ENCODE measurements at regions not wholly inside any gene's neighbourhood (a gene's known extent, or its start where the extent isn't known, plus 50 kb on each side); places are given as distances from the start of the nearest gene placed in this dataset.

- no peaks in the 10 kb centered on the region for H3K9me3 ChIP-seq
- no peak for DNase-seq (ENCODE audit: low spot score)
- H3K27me3 ChIP-seq (replicated peaks; ENCODE audit: insufficient read depth) = no peaks in the 10 kb centered on the region
- no peak overlapping the region for H3K27ac ChIP-seq
- TF ChIP-seq, protein P1, sequence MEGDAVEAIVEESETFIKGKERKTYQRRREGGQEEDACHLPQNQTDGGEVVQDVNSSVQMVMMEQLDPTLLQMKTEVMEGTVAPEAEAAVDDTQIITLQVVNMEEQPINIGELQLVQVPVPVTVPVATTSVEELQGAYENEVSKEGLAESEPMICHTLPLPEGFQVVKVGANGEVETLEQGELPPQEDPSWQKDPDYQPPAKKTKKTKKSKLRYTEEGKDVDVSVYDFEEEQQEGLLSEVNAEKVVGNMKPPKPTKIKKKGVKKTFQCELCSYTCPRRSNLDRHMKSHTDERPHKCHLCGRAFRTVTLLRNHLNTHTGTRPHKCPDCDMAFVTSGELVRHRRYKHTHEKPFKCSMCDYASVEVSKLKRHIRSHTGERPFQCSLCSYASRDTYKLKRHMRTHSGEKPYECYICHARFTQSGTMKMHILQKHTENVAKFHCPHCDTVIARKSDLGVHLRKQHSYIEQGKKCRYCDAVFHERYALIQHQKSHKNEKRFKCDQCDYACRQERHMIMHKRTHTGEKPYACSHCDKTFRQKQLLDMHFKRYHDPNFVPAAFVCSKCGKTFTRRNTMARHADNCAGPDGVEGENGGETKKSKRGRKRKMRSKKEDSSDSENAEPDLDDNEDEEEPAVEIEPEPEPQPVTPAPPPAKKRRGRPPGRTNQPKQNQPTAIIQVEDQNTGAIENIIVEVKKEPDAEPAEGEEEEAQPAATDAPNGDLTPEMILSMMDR (IDR thresholded peaks at IDR 0.05) = no peak
- no peaks in the 10 kb centered on the region for H3K4me1 ChIP-seq (ENCODE audit: control insufficient read depth in 1 of 2, low read depth in 2 of 2)
- H3K36me3 ChIP-seq = no peaks in the 10 kb centered on the region
- ATAC-seq (ENCODE audit: insufficient number of reproducible peaks, low FRiP score, low read depth) = no peak
- H3K4me3 ChIP-seq = no peak overlapping the region
Measured at GRCh38 chr6:67593247-67593646, 1041.8 kb upstream of the ADGRB3 start.

GRCh38 chr6:67591910-67592309, 1043.2 kb upstream of the ADGRB3 start:
- Histone ChIP-seq H3K4me3 (no peak overlapping the region), H3K27me3 (replicated peaks; ENCODE audit: insufficient read depth) (no peaks in the 10 kb centered on the region), H3K9me3 (no peaks in the 10 kb centered on the region), H3K27ac (no peak overlapping the region), H3K4me1 (ENCODE audit: control insufficient read depth in 1 of 2, low read depth in 2 of 2) (no peaks in the 10 kb centered on the region), H3K36me3 (no peaks in the 10 kb centered on the region)
- no peak for DNase-seq (ENCODE audit: low spot score)
- TF ChIP-seq, protein P1 (IDR thresholded peaks at IDR 0.05) = no peak
- no peak for ATAC-seq (ENCODE audit: insufficient number of reproducible peaks, low FRiP score, low read depth)

- H3K27me3 ChIP-seq (replicated peaks; ENCODE audit: insufficient read depth) = no peaks in the 10 kb centered on the region
- ATAC-seq (ENCODE audit: insufficient number of reproducible peaks, low FRiP score, low read depth) = no peak
- no peak for DNase-seq (ENCODE audit: low spot score)
Measured at GRCh38 chr6:67567842-67568241, 1067.2 kb upstream of the ADGRB3 start.

GRCh38 chr6:67563671-67564070, 1071.4 kb upstream of the ADGRB3 start:
- TF ChIP-seq, protein P1 (IDR thresholded peaks at IDR 0.05) = no peak
- Histone ChIP-seq H3K4me1 (ENCODE audit: control insufficient read depth in 1 of 2, low read depth in 2 of 2) (no peaks in the 10 kb centered on the region), H3K4me3 (no peak overlapping the region), H3K27me3 (replicated peaks; ENCODE audit: insufficient read depth) (no peaks in the 10 kb centered on the region), H3K36me3 (no peaks in the 10 kb centered on the region), H3K9me3 (no peaks in the 10 kb centered on the region), H3K27ac (no peak overlapping the region)
- DNase-seq (ENCODE audit: low spot score) (no peak), ATAC-seq (ENCODE audit: insufficient number of reproducible peaks, low FRiP score, low read depth) (no peak)

More at GRCh38 chr6:67567842-67568241, 1067.2 kb upstream of the ADGRB3 start:
- H3K9me3 ChIP-seq = no peaks in the 10 kb centered on the region
- H3K27ac ChIP-seq = no peak overlapping the region
- TF ChIP-seq, protein P1 (IDR thresholded peaks at IDR 0.05) = no peak
- no peak overlapping the region for H3K4me3 ChIP-seq
- no peaks in the 10 kb centered on the region for H3K4me1 ChIP-seq (ENCODE audit: control insufficient read depth in 1 of 2, low read depth in 2 of 2)
- no peaks in the 10 kb centered on the region for H3K36me3 ChIP-seq

GRCh38 chr6:67560068-67560467, 1075.0 kb upstream of the ADGRB3 start:
- no peak for DNase-seq (ENCODE audit: low spot score)

More at GRCh38 chr6:67560068-67560467, 1075.0 kb upstream of the ADGRB3 start:
- Histone ChIP-seq H3K4me3 (no peak overlapping the region), H3K4me1 (ENCODE audit: control insufficient read depth in 1 of 2, low read depth in 2 of 2) (no peaks in the 10 kb centered on the region), H3K27ac (no peak overlapping the region), H3K27me3 (replicated peaks; ENCODE audit: insufficient read depth) (no peaks in the 10 kb centered on the region), H3K9me3 (no peaks in the 10 kb centered on the region), H3K36me3 (no peaks in the 10 kb centered on the region)
- ATAC-seq (ENCODE audit: insufficient number of reproducible peaks, low FRiP score, low read depth) = no peak
- TF ChIP-seq, protein P1 (IDR thresholded peaks at IDR 0.05) = no peak

All from thoracic aorta (tissue), 2 donors.